ENCODE measurements at regions not wholly inside any gene's neighbourhood (a gene's known extent, or its start where the extent isn't known, plus 50 kb on each side); places are given as distances from the start of the nearest gene placed in this dataset.

GRCh38 chr15:49789436-49789835, 168.6 kb downstream of the DTWD1 start:
- TF ChIP-seq CTCF (conservative IDR thresholded peaks at IDR 0.05) (no peak), EZH2 (IDR thresholded peaks at IDR 0.05; ENCODE audit: low read depth) (no peak)
